ENCODE measurements at regions not wholly inside any gene's neighbourhood (a gene's known extent, or its start where the extent isn't known, plus 50 kb on each side); places are given as distances from the start of the nearest gene placed in this dataset.
"Not testable (repeated sequence)": the region's sequence is repeated elsewhere in the genome, so short reads cannot be mapped to it uniquely, and the experiment has no call there.

GRCh38 chr4:96431094-96431493 lies 591.2 kb downstream of the PDHA2 start:
- intact Hi-C loops (cut with micrococcal nuclease): no loop called here
- ATAC-seq: no peak
- ChIA-PET POLR2A (no interaction called here), CTCF (no interaction called here)
- TF ChIP-seq CTCF (IDR thresholded peaks at IDR 0.05): no peak
- no peaks in the 10 kb centered on the region for H3K4me1 Mint-ChIP-seq (ENCODE audit: low read depth)
- H3K27ac Mint-ChIP-seq: no peak overlapping the region
- no peak for DNase-seq
- no peaks in the 10 kb centered on the region for H3K27me3 Mint-ChIP-seq
- H3K36me3 Mint-ChIP-seq (ENCODE audit: low read depth): no peaks in the 10 kb centered on the region
- H3K4me3 Mint-ChIP-seq: no peak overlapping the region
- peaks cover 1% of the 10 kb centered on the region for H3K9me3 Mint-ChIP-seq

- H3K4me1 Mint-ChIP-seq (ENCODE audit: low read depth): no peaks in the 10 kb centered on the region
- ChIA-PET POLR2A (no interaction called here), CTCF (no interaction called here)
- peaks cover 25% of the 10 kb centered on the region for H3K9me3 Mint-ChIP-seq
- TF ChIP-seq CTCF (IDR thresholded peaks at IDR 0.05): no peak
- no peaks in the 10 kb centered on the region for H3K27me3 Mint-ChIP-seq
- no peak overlapping the region for H3K4me3 Mint-ChIP-seq
- DNase-seq: no peak
- no peaks in the 10 kb centered on the region for H3K36me3 Mint-ChIP-seq (ENCODE audit: low read depth)
- no peak overlapping the region for H3K27ac Mint-ChIP-seq
- intact Hi-C loops (cut with micrococcal nuclease): no loop called here
- no peak for ATAC-seq
These were observed 608.5 kb downstream of the PDHA2 start for GRCh38 chr4:96448315-96448872.

GRCh38 chr4:96455045-96455720 lies 615.3 kb downstream of the PDHA2 start:
- no peak for ATAC-seq
- TF ChIP-seq CTCF (IDR thresholded peaks at IDR 0.05): no peak
- no peak for DNase-seq
- Mint-ChIP-seq H3K27ac (no peak overlapping the region), H3K4me1 (ENCODE audit: low read depth) (no peaks in the 10 kb centered on the region), H3K4me3 (no peak overlapping the region), H3K36me3 (ENCODE audit: low read depth) (no peaks in the 10 kb centered on the region), H3K27me3 (no peaks in the 10 kb centered on the region), H3K9me3 (peaks cover 8% of the 10 kb centered on the region)
- intact Hi-C loops (cut with micrococcal nuclease): no loop called here
- POLR2A ChIA-PET: no interaction called here
- CTCF ChIA-PET: no interaction called here

GRCh38 chr4:96458031-96458430 lies 618.1 kb downstream of the PDHA2 start:
- intact Hi-C loops (cut with micrococcal nuclease); CTCF ChIA-PET; H3K9me3 Mint-ChIP-seq; H3K4me3 Mint-ChIP-seq; H3K36me3 Mint-ChIP-seq (ENCODE audit: low read depth); H3K4me1 Mint-ChIP-seq (ENCODE audit: low read depth); ATAC-seq; DNase-seq; H3K27me3 Mint-ChIP-seq; H3K27ac Mint-ChIP-seq: not testable (repeated sequence)
- POLR2A ChIA-PET: interaction anchor here (0.5 kb wide), 1 partner anchor 319 kb away, joined by 3 read pairs; no protein-coding TSS in a partner anchor

GRCh38 chr4:96459105-96459504 lies 619.2 kb downstream of the PDHA2 start:
- POLR2A ChIA-PET: no interaction called here
- H3K27ac Mint-ChIP-seq: no peak overlapping the region

More at GRCh38 chr4:96459105-96459504, 619.2 kb downstream of the PDHA2 start:
- intact Hi-C loops (cut with micrococcal nuclease): no loop called here
- Mint-ChIP-seq H3K27me3 (no peaks in the 10 kb centered on the region), H3K4me1 (ENCODE audit: low read depth) (no peaks in the 10 kb centered on the region), H3K4me3 (no peak overlapping the region), H3K9me3 (peaks cover 7% of the 10 kb centered on the region), H3K36me3 (ENCODE audit: low read depth) (no peaks in the 10 kb centered on the region)
- CTCF ChIA-PET: no interaction called here
- TF ChIP-seq CTCF (IDR thresholded peaks at IDR 0.05): no peak
- DNase-seq (no peak), ATAC-seq (no peak)
